Testis (tissue), 2 donors: ENCODE measurements at regions not wholly inside any gene's neighbourhood (a gene's known extent, or its start where the extent isn't known, plus 50 kb on each side); places are given as distances from the start of the nearest gene placed in this dataset.

Source experiments
- DNase-seq: peaks from one replicate; pipeline ENCODE4 v3.0.0-alpha.2; 2019
- H3K27ac ChIP-seq, 2 donors: fragments of 200-600 bp; sonication (generic); one replicate each; pipeline ENCODE4 v1.5.1; 2019
- H3K27me3 ChIP-seq: fragments of 200-600 bp; sonication (generic); one replicate; pipeline ENCODE4 v1.5.1; 2019
- H3K36me3 ChIP-seq: fragments of 200-600 bp; sonication (generic); one replicate; pipeline ENCODE4 v1.5.1; 2017; ENCODE audit warnings: low read depth; ENCODE audit errors: missing control alignments
- H3K4me1 ChIP-seq: fragments of 200-600 bp; sonication (generic); one replicate; pipeline ENCODE4 v1.5.1; 2019
- H3K4me3 ChIP-seq, 2 donors: fragments of 200-600 bp; sonication (generic); one replicate each; pipeline ENCODE4 v1.5.1; 2017 to 2019
- H3K9me3 ChIP-seq: fragments of 200-600 bp; sonication (generic); one replicate; pipeline ENCODE4 v1.5.1; 2017
- POLR2A ChIP-seq: fragments of 450-650 bp; IDR thresholded peaks from one replicate; pipeline ENCODE4 v1.6.1; 2017; ENCODE audit warnings: antibody characterized with exemption, mild to moderate bottlenecking, moderate library complexity
- WGBS, 2 donors: methylation state at CpG; one replicate each; pipeline ENCODE4 v1.1.5; 2018; 5-methylcytosine and 5-hydroxymethylcytosine counted together
- intact Hi-C: fragments of 100-400 bp; cut with DNase I; formaldehyde crosslinking; loops from one replicate; pipeline ENCODE4 v1.15.1; 2023; ENCODE audit warnings: low total_unique reads
- TF ChIP-seq, protein P1 (sequence below), 3 experiments: fragments of 450-650 bp in 2 of 3; fragments of 200-600 bp in 1 of 3; sonication (generic) in 1 of 3; IDR thresholded peaks; one replicate each; pipeline ENCODE4 v1.5.1; 2016 to 2019; ENCODE audit warnings: antibody characterized with exemption in 3 of 3, mild to moderate bottlenecking in 2 of 3, moderate library complexity in 1 of 3

DNA sequence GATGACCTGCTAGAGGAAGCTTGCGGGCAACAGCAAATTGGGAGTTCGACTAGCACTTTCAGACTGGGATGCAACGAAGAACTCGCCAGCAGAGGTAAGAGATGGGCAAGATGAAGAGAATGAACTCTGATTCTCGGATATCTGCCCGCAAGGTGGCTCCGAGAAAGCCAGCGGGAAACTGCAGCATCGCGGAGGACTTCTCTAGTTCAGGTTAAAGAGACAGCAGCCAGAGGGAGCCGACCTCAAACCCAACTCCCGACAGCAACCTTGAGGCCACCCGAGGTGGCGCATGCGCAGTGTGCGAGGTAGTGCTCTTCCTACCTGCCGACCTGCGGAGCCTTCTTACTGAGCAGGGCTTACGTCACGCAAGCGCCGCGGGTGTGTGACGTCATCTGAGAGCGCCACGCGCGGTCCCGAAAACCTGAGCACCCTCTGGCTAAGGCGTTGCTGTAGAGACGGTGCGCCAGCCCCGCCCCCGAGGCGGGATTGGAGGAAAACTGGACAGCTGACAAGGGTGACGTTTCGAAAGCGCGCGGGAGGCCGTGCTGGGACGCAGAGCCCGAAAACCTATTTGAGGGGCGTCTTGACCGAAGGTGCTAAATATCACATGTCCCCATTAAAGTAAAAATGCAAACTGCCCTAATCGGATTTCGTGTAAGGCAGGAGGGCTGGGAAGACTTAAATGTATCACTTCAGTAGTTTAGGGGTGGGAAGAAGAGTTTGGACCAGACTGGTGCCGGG, 110.5 kb upstream of the SLC25A33 start:
- Histone ChIP-seq H3K36me3 (no peaks in the 10 kb centered on the region), H3K4me1 (peaks cover 14% of the 10 kb centered on the region), H3K27ac (peak overlapping the region; percentile 69 to 87), H3K9me3 (no peaks in the 10 kb centered on the region), H3K27me3 (no peaks in the 10 kb centered on the region), H3K4me3 (peak overlapping the region; percentile 58 to 63)
- WGBS, 2 donors = 1 to 2% methylated on average over 32 to 44 of the region's 48 CpGs
- intact Hi-C loops = loop anchor here (10.0 kb wide), 1 partner anchor 54 kb away; no protein-coding TSS in a partner anchor
- TF ChIP-seq POLR2A = no peak
- TF ChIP-seq, protein P1, sequence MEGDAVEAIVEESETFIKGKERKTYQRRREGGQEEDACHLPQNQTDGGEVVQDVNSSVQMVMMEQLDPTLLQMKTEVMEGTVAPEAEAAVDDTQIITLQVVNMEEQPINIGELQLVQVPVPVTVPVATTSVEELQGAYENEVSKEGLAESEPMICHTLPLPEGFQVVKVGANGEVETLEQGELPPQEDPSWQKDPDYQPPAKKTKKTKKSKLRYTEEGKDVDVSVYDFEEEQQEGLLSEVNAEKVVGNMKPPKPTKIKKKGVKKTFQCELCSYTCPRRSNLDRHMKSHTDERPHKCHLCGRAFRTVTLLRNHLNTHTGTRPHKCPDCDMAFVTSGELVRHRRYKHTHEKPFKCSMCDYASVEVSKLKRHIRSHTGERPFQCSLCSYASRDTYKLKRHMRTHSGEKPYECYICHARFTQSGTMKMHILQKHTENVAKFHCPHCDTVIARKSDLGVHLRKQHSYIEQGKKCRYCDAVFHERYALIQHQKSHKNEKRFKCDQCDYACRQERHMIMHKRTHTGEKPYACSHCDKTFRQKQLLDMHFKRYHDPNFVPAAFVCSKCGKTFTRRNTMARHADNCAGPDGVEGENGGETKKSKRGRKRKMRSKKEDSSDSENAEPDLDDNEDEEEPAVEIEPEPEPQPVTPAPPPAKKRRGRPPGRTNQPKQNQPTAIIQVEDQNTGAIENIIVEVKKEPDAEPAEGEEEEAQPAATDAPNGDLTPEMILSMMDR (IDR thresholded peaks at IDR 0.05) = peak in 2 of 3 experiments; percentile 12 to 32
- DNase-seq = peak; percentile 100

DNA sequence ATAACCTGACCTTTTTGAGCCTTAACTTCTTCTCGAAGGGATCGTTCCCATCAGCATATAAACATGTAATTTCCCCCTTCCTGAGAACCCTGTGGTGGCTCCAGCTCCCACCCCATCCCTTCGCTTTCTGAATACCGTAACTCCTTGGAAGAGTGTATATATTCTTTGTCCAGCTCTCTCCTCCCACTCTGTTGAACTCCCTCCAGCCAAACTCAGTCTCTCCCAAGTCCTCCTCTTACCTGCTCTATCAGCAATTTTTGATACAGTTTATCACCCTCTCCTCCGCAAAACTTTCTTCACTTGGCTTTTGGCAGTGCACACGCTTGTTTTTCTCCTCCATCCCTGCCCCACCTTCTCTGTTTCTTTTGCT, 109.9 kb upstream of the SLC25A33 start:
- Histone ChIP-seq H3K9me3 (no peaks in the 10 kb centered on the region), H3K4me3 (peak overlapping the region; percentile 58 to 63), H3K4me1 (peaks cover 14% of the 10 kb centered on the region), H3K27me3 (no peaks in the 10 kb centered on the region), H3K27ac (peak overlapping the region; percentile 69 to 87), H3K36me3 (no peaks in the 10 kb centered on the region)
- intact Hi-C loops = loop anchor here (10.0 kb wide), 1 partner anchor 55 kb away; no protein-coding TSS in a partner anchor
- TF ChIP-seq, protein P1 (IDR thresholded peaks at IDR 0.05) = no peak
- TF ChIP-seq POLR2A = no peak
- DNase-seq = peak; percentile 82
- WGBS, 2 donors = 9 to 10% methylated on average over 6 of the region's 6 CpGs

DNA sequence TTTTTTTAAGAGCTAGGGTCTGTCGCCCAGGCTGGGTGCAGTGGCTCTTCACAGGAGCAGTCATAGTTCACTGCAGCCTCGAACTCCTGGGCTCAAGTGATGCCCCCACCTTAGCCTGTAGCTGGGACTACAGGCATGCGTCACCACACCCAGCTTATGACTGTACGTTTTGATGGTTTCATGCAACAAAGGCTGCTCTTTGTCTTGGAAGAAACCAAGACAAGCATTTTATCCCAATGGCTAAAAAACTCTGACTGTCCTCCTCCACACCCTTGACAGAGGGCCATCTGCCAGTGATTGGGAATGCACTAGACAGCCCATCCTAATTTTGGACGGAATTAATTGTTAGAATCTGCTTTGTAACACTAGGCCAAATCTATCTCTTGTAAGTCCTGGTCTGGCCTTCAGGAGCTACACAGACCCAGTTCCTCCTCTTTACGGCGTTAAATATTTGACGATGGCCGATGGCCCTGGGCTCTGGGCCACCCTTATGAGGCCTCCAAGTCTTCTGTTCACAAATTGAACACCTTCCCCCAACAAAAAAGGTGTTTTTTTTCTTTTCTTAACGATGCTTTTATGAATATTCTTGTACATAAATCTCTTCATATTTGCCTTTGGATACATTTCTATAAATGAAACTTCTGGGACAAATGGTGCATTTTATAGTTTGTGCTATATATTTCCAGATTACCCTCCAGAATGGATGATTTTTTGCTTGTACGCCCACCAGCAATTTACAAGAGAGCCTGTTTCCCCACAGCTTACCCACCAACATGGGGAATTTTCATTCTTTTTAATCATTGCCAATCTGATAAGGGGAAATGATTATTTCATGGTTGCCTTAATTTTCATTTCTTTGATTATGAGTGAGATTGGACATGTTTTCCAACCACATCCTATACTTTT, 104.8 kb upstream of the SLC25A33 start:
- Histone ChIP-seq H3K27ac (peak overlapping the region in 1 of 2 donors; percentile 2), H3K27me3 (no peaks in the 10 kb centered on the region), H3K36me3 (no peaks in the 10 kb centered on the region), H3K9me3 (no peaks in the 10 kb centered on the region), H3K4me1 (peaks cover 36% of the 10 kb centered on the region), H3K4me3 (no peak overlapping the region)
- no peak for DNase-seq
- intact Hi-C loops = no loop called here
- TF ChIP-seq, protein P1 (IDR thresholded peaks at IDR 0.05) = no peak
- no peak for TF ChIP-seq POLR2A
- WGBS, 2 donors = 61 to 72% methylated on average over 11 of the region's 11 CpGs

DNA sequence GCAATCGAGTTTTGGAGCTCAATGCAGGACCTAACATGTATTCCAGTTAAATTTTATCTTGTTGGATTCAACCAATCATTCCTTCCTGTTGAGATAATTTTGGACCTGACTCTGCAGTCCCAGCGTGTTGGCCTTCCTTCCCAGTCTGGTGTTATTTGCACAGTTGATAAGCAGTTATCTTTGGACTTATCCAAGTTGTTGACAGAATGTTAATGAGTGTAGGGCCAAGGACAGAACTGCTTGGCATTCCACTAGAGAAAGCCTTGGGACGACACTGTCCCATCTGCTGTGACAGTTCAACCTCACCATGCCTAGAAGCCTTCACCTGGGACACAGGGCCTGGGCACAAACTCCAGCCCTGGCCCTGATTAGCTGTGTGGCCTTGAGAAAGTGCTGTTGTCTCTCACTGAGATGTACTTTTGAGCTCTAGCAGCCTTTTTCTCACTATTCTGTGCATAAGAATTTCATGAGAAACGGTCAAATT, 104.1 kb upstream of the SLC25A33 start:
- Histone ChIP-seq H3K4me1 (peaks cover 29% of the 10 kb centered on the region), H3K36me3 (no peaks in the 10 kb centered on the region), H3K9me3 (no peaks in the 10 kb centered on the region), H3K27me3 (no peaks in the 10 kb centered on the region), H3K4me3 (no peak overlapping the region), H3K27ac (peak overlapping the region in 1 of 2 donors; percentile 2)
- 49 to 69% methylated on average over 4 of the region's 4 CpGs for WGBS, 2 donors
- intact Hi-C loops = no loop called here
- no peak for DNase-seq
- TF ChIP-seq, protein P1 (IDR thresholded peaks at IDR 0.05) = no peak
- no peak for TF ChIP-seq POLR2A
